ENCODE measurements at regions not wholly inside any gene's neighbourhood (a gene's known extent, or its start where the extent isn't known, plus 50 kb on each side); places are given as distances from the start of the nearest gene placed in this dataset.

DNA sequence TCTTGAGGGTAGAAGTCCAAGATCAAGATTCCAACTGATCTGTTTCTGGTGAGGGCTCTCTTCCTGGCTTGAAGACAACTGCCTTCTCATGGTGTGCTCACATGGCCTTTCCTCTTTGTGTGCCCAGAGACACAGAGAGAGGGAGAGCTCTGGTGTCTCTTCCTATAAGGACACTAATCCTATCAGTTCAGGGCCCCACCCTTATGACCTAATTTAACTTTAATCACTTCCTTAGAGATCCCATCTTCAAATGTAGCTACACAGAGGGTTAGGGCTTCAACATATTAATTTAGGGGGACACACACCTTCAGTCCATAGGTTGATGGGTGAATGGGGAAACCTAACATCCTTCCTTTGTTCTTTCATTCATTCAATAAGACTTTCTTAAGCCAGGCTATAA lies 144.6 kb downstream of the MN1 start:
- TF ChIP-seq, protein P1, sequence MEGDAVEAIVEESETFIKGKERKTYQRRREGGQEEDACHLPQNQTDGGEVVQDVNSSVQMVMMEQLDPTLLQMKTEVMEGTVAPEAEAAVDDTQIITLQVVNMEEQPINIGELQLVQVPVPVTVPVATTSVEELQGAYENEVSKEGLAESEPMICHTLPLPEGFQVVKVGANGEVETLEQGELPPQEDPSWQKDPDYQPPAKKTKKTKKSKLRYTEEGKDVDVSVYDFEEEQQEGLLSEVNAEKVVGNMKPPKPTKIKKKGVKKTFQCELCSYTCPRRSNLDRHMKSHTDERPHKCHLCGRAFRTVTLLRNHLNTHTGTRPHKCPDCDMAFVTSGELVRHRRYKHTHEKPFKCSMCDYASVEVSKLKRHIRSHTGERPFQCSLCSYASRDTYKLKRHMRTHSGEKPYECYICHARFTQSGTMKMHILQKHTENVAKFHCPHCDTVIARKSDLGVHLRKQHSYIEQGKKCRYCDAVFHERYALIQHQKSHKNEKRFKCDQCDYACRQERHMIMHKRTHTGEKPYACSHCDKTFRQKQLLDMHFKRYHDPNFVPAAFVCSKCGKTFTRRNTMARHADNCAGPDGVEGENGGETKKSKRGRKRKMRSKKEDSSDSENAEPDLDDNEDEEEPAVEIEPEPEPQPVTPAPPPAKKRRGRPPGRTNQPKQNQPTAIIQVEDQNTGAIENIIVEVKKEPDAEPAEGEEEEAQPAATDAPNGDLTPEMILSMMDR (IDR thresholded peaks at IDR 0.05) = no peak
- no peak for TF ChIP-seq POLR2A (IDR thresholded peaks at IDR 0.05)
